Vagina (tissue), 2 donors: ENCODE measurements at regions not wholly inside any gene's neighbourhood (a gene's known extent, or its start where the extent isn't known, plus 50 kb on each side); places are given as distances from the start of the nearest gene placed in this dataset.

ENCODE experiments used
- DNase-seq, 2 donors: peaks; one replicate each; pipeline ENCODE4 v3.0.0-alpha.2; 2017; ENCODE audit errors: extremely low spot score in 2 of 2
- H3K27ac ChIP-seq: fragments of 200-600 bp; sonication (generic); one replicate; pipeline ENCODE4 v1.5.1; 2019
- H3K27me3 ChIP-seq: fragments of 200-600 bp; sonication (generic); one replicate; pipeline ENCODE4 v1.5.1; 2019
- H3K36me3 ChIP-seq, 2 donors: fragments of 200-600 bp; sonication (generic); one replicate each; pipeline ENCODE4 v1.5.1; 2017 to 2019
- H3K4me1 ChIP-seq: fragments of 200-600 bp; sonication (generic); one replicate; pipeline ENCODE4 v1.5.1; 2019
- H3K4me3 ChIP-seq, 2 donors: fragments of 200-600 bp; sonication (generic); 1 replicate in 1 of 2; 2 replicates in 1 of 2; pipeline ENCODE4 v1.5.1; 2016 to 2019
- H3K9me3 ChIP-seq: fragments of 200-600 bp; sonication (generic); one replicate; pipeline ENCODE4 v1.5.1; 2019
- CTCF ChIP-seq, 3 experiments: fragments of 450-650 bp in 2 of 3; fragments of 200-600 bp in 1 of 3; sonication (generic) in 1 of 3; IDR thresholded peaks; one replicate each; pipeline ENCODE4 v1.5.1; 2017 to 2019; ENCODE audit warnings: antibody characterized with exemption in 3 of 3, mild to moderate bottlenecking in 2 of 3, moderate library complexity in 2 of 3
- POLR2A ChIP-seq, 2 donors: fragments of 450-650 bp; IDR thresholded peaks; one replicate each; pipeline ENCODE4 v1.6.1; 2017; ENCODE audit warnings: antibody characterized with exemption in 2 of 2, mild to moderate bottlenecking in 2 of 2, moderate library complexity in 2 of 2
- POLR2AphosphoS5 ChIP-seq, 2 donors: sonication (generic); formaldehyde crosslinking; IDR thresholded peaks; one replicate each; pipeline ENCODE4 v1.9.0; 2017; ENCODE audit warnings: antibody characterized with exemption in 2 of 2, mild to moderate bottlenecking in 2 of 2, low read depth in 1 of 2; ENCODE audit not compliant: insufficient read depth in 1 of 2
- intact Hi-C: fragments of 100-400 bp; cut with DNase I; formaldehyde crosslinking; loops from one replicate; pipeline ENCODE4 v1.15.1; 2023

DNA sequence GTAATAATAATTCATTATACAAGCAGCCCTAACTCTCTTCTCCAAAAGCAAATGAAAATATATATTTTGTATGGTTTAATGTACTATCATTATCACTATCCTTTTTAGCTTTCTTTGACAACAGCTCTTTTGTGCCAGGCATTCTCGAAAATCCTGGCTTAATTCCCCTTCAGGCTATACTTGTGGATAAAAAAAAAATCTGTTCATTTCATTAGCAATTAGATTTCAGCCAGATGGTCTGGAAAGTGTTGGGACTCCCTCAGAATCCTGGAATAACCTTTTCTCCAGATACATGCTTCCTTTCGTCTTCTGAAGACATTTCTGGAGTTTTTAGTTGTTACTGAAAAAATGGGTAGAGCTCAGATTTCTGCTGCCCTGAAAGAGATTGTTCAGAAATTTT lies 83.4 kb upstream of the PLPPR4 start:
- H3K27ac ChIP-seq = no peak overlapping the region
- TF ChIP-seq POLR2AphosphoS5 (IDR thresholded peaks at IDR 0.05; ENCODE audit: insufficient read depth in 1 of 2, low read depth in 1 of 2) = no peak
- TF ChIP-seq POLR2A (IDR thresholded peaks at IDR 0.05) = no peak
- TF ChIP-seq CTCF (IDR thresholded peaks at IDR 0.05) = no peak
- no peaks in the 10 kb centered on the region for H3K36me3 ChIP-seq
- H3K27me3 ChIP-seq = no peaks in the 10 kb centered on the region
- H3K4me3 ChIP-seq = no peak overlapping the region
- no peaks in the 10 kb centered on the region for H3K9me3 ChIP-seq
- DNase-seq = no peak
- H3K4me1 ChIP-seq = no peaks in the 10 kb centered on the region
- intact Hi-C loops = loop anchor here (10.0 kb wide), 1 partner anchor 524 kb away; no protein-coding TSS in a partner anchor

DNA sequence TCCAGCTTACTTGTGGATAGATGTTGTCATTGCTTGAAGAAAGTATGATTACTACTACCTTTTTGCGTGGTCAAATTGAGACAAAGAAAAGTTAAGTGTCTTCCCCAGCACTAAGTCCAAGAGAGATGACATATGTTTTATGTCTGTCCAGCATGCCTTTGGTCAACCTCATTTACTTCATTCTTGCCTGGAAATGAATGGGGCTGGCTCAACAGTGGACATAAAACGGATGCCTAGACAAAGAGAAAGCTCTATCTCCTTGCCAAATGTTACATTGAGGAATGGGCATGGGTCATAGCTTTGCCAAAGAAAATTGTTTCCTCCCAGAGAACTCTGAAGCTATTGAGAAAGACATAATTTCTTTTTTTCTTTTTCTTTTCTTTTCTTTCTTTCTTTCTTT lies 82.4 kb upstream of the PLPPR4 start:
- intact Hi-C loops = loop anchor here (10.0 kb wide), 1 partner anchor 523 kb away; no protein-coding TSS in a partner anchor
- H3K9me3 ChIP-seq = no peaks in the 10 kb centered on the region
- no peak overlapping the region for H3K4me3 ChIP-seq
- H3K27ac ChIP-seq = no peak overlapping the region
- DNase-seq = no peak
- H3K36me3 ChIP-seq = no peaks in the 10 kb centered on the region
- H3K27me3 ChIP-seq = no peaks in the 10 kb centered on the region
- H3K4me1 ChIP-seq = no peaks in the 10 kb centered on the region
- TF ChIP-seq CTCF (IDR thresholded peaks at IDR 0.05) (no peak), POLR2A (IDR thresholded peaks at IDR 0.05) (no peak), POLR2AphosphoS5 (IDR thresholded peaks at IDR 0.05; ENCODE audit: insufficient read depth in 1 of 2, low read depth in 1 of 2) (no peak)

- Histone ChIP-seq H3K4me3 (no peak overlapping the region), H3K9me3 (no peaks in the 10 kb centered on the region), H3K4me1 (no peaks in the 10 kb centered on the region), H3K27ac (no peak overlapping the region), H3K36me3 (no peaks in the 10 kb centered on the region), H3K27me3 (no peaks in the 10 kb centered on the region)
- intact Hi-C loops = loop anchor here (10.0 kb wide), 1 partner anchor 520 kb away; no protein-coding TSS in a partner anchor
- no peak for DNase-seq
- TF ChIP-seq POLR2A (IDR thresholded peaks at IDR 0.05) (no peak), CTCF (IDR thresholded peaks at IDR 0.05) (no peak), POLR2AphosphoS5 (IDR thresholded peaks at IDR 0.05; ENCODE audit: insufficient read depth in 1 of 2, low read depth in 1 of 2) (no peak)
These were observed 79.1 kb upstream of the PLPPR4 start for GRCh38 chr1:99185196-99185595.

GRCh38 chr1:99193431-99193830 lies 70.9 kb upstream of the PLPPR4 start:
- no peaks in the 10 kb centered on the region for H3K9me3 ChIP-seq
- no peak for DNase-seq
- no peaks in the 10 kb centered on the region for H3K4me1 ChIP-seq
- H3K4me3 ChIP-seq = no peak overlapping the region
- TF ChIP-seq CTCF (IDR thresholded peaks at IDR 0.05) (no peak), POLR2A (IDR thresholded peaks at IDR 0.05) (no peak)
- no peak overlapping the region for H3K27ac ChIP-seq
- H3K27me3 ChIP-seq = no peaks in the 10 kb centered on the region
- intact Hi-C loops = no loop called here
- H3K36me3 ChIP-seq = no peaks in the 10 kb centered on the region

DNA sequence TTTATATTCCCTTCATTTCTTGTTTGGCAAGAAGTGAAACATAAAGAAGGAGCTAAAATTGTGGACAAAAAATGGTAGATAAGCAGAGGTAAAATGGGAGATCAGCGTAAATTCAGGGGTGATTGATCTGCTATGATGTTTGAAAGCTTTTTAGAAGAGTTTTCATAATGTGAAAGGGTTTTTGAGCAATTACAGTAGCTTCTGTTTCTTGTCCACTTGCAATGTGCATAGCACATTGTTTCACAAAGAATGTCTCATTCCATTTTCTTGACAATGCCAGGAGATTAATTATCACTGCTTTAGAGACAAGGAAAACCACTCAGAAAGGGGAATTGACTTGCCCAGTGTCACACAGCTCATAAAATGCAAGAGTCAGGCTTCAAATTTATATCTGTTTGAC lies 65.9 kb upstream of the PLPPR4 start:
- TF ChIP-seq POLR2AphosphoS5 (IDR thresholded peaks at IDR 0.05; ENCODE audit: insufficient read depth in 1 of 2, low read depth in 1 of 2) = no peak
- no peak for TF ChIP-seq CTCF (IDR thresholded peaks at IDR 0.05)
- TF ChIP-seq POLR2A (IDR thresholded peaks at IDR 0.05) = no peak
- Histone ChIP-seq H3K9me3 (no peaks in the 10 kb centered on the region), H3K27me3 (no peaks in the 10 kb centered on the region), H3K4me1 (no peaks in the 10 kb centered on the region), H3K36me3 (no peaks in the 10 kb centered on the region), H3K4me3 (no peak overlapping the region), H3K27ac (no peak overlapping the region)
- intact Hi-C loops = no loop called here
- no peak for DNase-seq
